ENCODE measurements at regions not wholly inside any gene's neighbourhood (a gene's known extent, or its start where the extent isn't known, plus 50 kb on each side); places are given as distances from the start of the nearest gene placed in this dataset.

DNA sequence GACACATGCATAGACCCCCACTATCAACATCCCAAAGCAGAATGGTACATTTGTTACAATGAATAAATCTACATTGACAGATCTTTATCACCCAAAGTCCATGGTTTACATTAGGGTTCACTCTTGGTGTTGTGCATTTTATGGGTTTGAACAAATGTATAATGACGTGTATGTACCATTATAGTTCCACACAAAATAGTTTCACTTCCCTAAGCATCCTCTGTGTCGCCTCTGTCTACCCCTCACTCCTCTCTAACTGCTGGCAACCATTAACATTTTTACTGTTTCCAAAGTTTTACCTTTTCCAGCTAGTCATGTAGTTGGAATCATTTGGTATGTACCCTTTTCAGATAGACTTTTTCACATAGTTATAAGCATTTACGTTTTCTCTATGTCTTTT lies 69.5 kb upstream of the LMO3 start:
- CTCF ChIA-PET (ENCODE audit: low intra/inter-chr PET ratio), result no interaction called here
- no peak overlapping the region for H3K9ac ChIP-seq (ENCODE audit: insufficient read depth in 1 of 2, low read depth in 2 of 2, low read length in 2 of 2)
- POLR2A ChIA-PET, result no interaction called here
- no peaks in the 10 kb centered on the region for H3K9me1 ChIP-seq (ENCODE audit: control insufficient read depth, insufficient read depth, low read length)
- H3K36me3 ChIP-seq (ENCODE audit: control insufficient read depth, insufficient read depth, low read length), result no peaks in the 10 kb centered on the region
- DNase-seq (ENCODE audit: extremely low read depth in 1 of 4, low spot score in 3 of 4) (no peak), ATAC-seq (no peak), FAIRE-seq (no peak)
- no TSS peak for BruUV-seq (replicated peaks)
- WGBS (ENCODE audit: insufficient coverage, low coverage, missing lambda C conversion rate), result 0% methylated on average over 2 of the region's 3 CpGs
- no peaks in the 10 kb centered on the region for H4K20me1 ChIP-seq (replicated peaks; ENCODE audit: control insufficient read depth, insufficient read depth, low read length)
- TF ChIP-seq TAF9B (IDR thresholded peaks at IDR 0.05; ENCODE audit: partially characterized antibody) (no peak), FOXP1 (CRISPR knock-in tag; IDR thresholded peaks at IDR 0.05) (no peak), MCM3 (IDR thresholded peaks at IDR 0.05) (no peak), MCM5 (IDR thresholded peaks at IDR 0.05; ENCODE audit: low read depth) (no peak), ETV6 (IDR thresholded peaks at IDR 0.05; ENCODE audit: borderline replicate concordance in 1 of 2, low read depth in 2 of 2, low read length in 1 of 2) (no peak), ETV6 (CRISPR knock-in tag; IDR thresholded peaks at IDR 0.05; ENCODE audit: borderline replicate concordance) (no peak)
- TF ChIP-seq, protein P1, sequence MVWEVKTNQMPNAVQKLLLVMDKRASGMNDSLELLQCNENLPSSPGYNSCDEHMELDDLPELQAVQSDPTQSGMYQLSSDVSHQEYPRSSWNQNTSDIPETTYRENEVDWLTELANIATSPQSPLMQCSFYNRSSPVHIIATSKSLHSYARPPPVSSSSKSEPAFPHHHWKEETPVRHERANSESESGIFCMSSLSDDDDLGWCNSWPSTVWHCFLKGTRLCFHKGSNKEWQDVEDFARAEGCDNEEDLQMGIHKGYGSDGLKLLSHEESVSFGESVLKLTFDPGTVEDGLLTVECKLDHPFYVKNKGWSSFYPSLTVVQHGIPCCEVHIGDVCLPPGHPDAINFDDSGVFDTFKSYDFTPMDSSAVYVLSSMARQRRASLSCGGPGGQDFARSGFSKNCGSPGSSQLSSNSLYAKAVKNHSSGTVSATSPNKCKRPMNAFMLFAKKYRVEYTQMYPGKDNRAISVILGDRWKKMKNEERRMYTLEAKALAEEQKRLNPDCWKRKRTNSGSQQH (CRISPR knock-in tag; IDR thresholded peaks at IDR 0.05), result no peak
- TF ChIP-seq, protein P2, sequence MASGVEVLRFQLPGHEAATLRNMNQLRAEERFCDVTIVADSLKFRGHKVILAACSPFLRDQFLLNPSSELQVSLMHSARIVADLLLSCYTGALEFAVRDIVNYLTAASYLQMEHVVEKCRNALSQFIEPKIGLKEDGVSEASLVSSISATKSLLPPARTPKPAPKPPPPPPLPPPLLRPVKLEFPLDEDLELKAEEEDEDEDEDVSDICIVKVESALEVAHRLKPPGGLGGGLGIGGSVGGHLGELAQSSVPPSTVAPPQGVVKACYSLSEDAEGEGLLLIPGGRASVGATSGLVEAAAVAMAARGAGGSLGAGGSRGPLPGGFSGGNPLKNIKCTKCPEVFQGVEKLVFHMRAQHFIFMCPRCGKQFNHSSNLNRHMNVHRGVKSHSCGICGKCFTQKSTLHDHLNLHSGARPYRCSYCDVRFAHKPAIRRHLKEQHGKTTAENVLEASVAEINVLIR (CRISPR knock-in tag; IDR thresholded peaks at IDR 0.05), result no peak
- H3K79me2 ChIP-seq (ENCODE audit: control insufficient read depth, insufficient read depth, low read length), result no peaks in the 10 kb centered on the region
- intact Hi-C loops (cut with micrococcal nuclease) (no loop called here), in situ Hi-C loops (cut with MboI) (no loop called here)
- H3K4me3 ChIP-seq, result no peak overlapping the region
- H3K9me3 ChIP-seq (replicated peaks; ENCODE audit: control insufficient read depth, insufficient read depth, low read depth, low read length), result no peaks in the 10 kb centered on the region
- no peak overlapping the region for H3K27ac ChIP-seq (ENCODE audit: extremely low read depth, low read depth, low read length)
- H3K4me1 ChIP-seq (replicated peaks in 1 of 2; ENCODE audit: control insufficient read depth in 2 of 2, insufficient read depth in 2 of 2, low read length in 2 of 2), result no peaks in the 10 kb centered on the region
- no peak overlapping the region for H2AFZ ChIP-seq (ENCODE audit: low read depth, low read length)
- H3K4me2 ChIP-seq (ENCODE audit: insufficient read depth, low read length), result no peak overlapping the region
- no peaks in the 10 kb centered on the region for H3K27me3 ChIP-seq (ENCODE audit: control insufficient read depth in 2 of 2, insufficient read depth in 2 of 2, low read length in 2 of 2)

Measured in K562 (cell line).